ENCODE measurements at regions not wholly inside any gene's neighbourhood (a gene's known extent, or its start where the extent isn't known, plus 50 kb on each side); places are given as distances from the start of the nearest gene placed in this dataset.

GRCh38 chr18:78108554-78108953 lies 858.9 kb downstream of the GALR1 start:
- TF ChIP-seq POLR2A (IDR thresholded peaks at IDR 0.05) (no peak), POLR2AphosphoS5 (IDR thresholded peaks at IDR 0.05) (no peak)

Measured in sigmoid colon (tissue), 4 donors.